ENCODE measurements at regions not wholly inside any gene's neighbourhood (a gene's known extent, or its start where the extent isn't known, plus 50 kb on each side); places are given as distances from the start of the nearest gene placed in this dataset.

- DNase-seq (no peak), FAIRE-seq (no peak)
- Histone ChIP-seq H3K27me3 (ENCODE audit: control insufficient read depth, insufficient read depth, low read length) (no peaks in the 10 kb centered on the region), H3K9me3 (ENCODE audit: control insufficient read depth in 2 of 3, insufficient read depth in 1 of 3, low read length in 3 of 3) (no peaks in the 10 kb centered on the region), H3K4me1 (ENCODE audit: control insufficient read depth in 2 of 3, insufficient read depth in 2 of 3, low read depth in 1 of 3, low read length in 3 of 3) (no peaks in the 10 kb centered on the region), H3K4me3 (ENCODE audit: low read length in 3 of 3) (no peak overlapping the region), H3K27ac (ENCODE audit: low read depth in 2 of 2, low read length in 2 of 2) (no peak overlapping the region), H3K9ac (ENCODE audit: low read length in 3 of 3) (no peak overlapping the region), H3K36me3 (ENCODE audit: control insufficient read depth in 2 of 3, insufficient read depth in 3 of 3, low read length in 3 of 3) (no peaks in the 10 kb centered on the region)
- TF ChIP-seq, protein P1, sequence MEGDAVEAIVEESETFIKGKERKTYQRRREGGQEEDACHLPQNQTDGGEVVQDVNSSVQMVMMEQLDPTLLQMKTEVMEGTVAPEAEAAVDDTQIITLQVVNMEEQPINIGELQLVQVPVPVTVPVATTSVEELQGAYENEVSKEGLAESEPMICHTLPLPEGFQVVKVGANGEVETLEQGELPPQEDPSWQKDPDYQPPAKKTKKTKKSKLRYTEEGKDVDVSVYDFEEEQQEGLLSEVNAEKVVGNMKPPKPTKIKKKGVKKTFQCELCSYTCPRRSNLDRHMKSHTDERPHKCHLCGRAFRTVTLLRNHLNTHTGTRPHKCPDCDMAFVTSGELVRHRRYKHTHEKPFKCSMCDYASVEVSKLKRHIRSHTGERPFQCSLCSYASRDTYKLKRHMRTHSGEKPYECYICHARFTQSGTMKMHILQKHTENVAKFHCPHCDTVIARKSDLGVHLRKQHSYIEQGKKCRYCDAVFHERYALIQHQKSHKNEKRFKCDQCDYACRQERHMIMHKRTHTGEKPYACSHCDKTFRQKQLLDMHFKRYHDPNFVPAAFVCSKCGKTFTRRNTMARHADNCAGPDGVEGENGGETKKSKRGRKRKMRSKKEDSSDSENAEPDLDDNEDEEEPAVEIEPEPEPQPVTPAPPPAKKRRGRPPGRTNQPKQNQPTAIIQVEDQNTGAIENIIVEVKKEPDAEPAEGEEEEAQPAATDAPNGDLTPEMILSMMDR (IDR thresholded peaks at IDR 0.05; ENCODE audit: borderline replicate concordance, extremely low read depth, insufficient read depth): no peak
- intact Hi-C loops (cut with DNase I): no loop called here
These were observed 938.5 kb downstream of the TBC1D32 start for GRCh38 chr6:120395784-120396183.

DNA sequence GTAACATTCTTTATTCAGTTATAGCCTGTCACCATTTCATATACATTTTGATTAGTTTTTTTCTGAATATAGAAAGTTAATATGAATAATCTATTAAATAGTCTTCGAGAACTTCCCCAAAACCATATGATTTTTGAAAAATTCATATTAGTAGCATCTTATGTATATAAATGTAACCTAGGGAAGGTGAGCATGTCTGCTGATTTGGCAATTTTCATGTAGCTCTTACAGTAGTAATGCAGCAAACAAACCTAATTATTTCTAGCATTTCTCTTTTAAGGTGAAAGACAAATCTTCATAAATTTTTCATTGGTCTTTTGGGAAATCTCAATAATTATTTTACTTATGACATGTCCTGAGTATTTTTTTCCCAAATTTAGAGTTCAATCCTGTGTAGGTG lies 939.0 kb downstream of the TBC1D32 start:
- FAIRE-seq: no peak
- intact Hi-C loops (cut with DNase I): no loop called here
- DNase-seq: no peak
- H3K36me3 ChIP-seq (ENCODE audit: control insufficient read depth in 2 of 3, insufficient read depth in 3 of 3, low read length in 3 of 3): no peaks in the 10 kb centered on the region
- no peaks in the 10 kb centered on the region for H3K27me3 ChIP-seq (ENCODE audit: control insufficient read depth, insufficient read depth, low read length)
- H3K9me3 ChIP-seq (ENCODE audit: control insufficient read depth in 2 of 3, insufficient read depth in 1 of 3, low read length in 3 of 3): no peaks in the 10 kb centered on the region
- no peaks in the 10 kb centered on the region for H3K4me1 ChIP-seq (ENCODE audit: control insufficient read depth in 2 of 3, insufficient read depth in 2 of 3, low read depth in 1 of 3, low read length in 3 of 3)
- H3K4me3 ChIP-seq (ENCODE audit: low read length in 3 of 3): no peak overlapping the region
- no peak overlapping the region for H3K9ac ChIP-seq (ENCODE audit: low read length in 3 of 3)
- TF ChIP-seq, protein P1 (IDR thresholded peaks at IDR 0.05; ENCODE audit: borderline replicate concordance, extremely low read depth, insufficient read depth): no peak
- no peak overlapping the region for H3K27ac ChIP-seq (ENCODE audit: low read depth in 2 of 2, low read length in 2 of 2)

DNA sequence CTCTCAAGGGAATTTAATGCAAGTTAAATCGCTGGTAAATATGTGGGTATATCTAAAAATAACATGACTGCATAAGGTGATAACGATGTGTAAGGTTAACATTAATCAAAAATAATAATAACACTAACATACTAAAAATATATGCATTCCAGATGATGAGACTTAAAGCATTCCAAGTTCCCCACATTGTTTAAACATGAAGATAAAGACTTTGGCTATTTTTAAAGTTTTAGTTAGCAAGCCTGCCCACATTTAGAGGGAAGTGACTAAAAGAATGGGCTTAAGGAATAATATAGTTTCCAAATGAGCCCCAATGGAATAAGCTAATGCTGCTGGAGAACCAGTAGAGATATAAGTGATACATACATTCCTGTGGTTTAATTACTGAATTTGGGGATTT lies 941.3 kb downstream of the TBC1D32 start:
- no peak for DNase-seq
- no peak overlapping the region for H3K9ac ChIP-seq (ENCODE audit: low read length in 3 of 3)
- intact Hi-C loops (cut with DNase I): no loop called here
- H3K9me3 ChIP-seq (ENCODE audit: control insufficient read depth in 2 of 3, insufficient read depth in 1 of 3, low read length in 3 of 3): no peaks in the 10 kb centered on the region
- no peaks in the 10 kb centered on the region for H3K27me3 ChIP-seq (ENCODE audit: control insufficient read depth, insufficient read depth, low read length)
- no peak overlapping the region for H3K27ac ChIP-seq (ENCODE audit: low read depth in 2 of 2, low read length in 2 of 2)
- no peaks in the 10 kb centered on the region for H3K4me1 ChIP-seq (ENCODE audit: control insufficient read depth in 2 of 3, insufficient read depth in 2 of 3, low read depth in 1 of 3, low read length in 3 of 3)
- TF ChIP-seq, protein P1 (IDR thresholded peaks at IDR 0.05; ENCODE audit: borderline replicate concordance, extremely low read depth, insufficient read depth): no peak
- FAIRE-seq: no peak
- no peaks in the 10 kb centered on the region for H3K36me3 ChIP-seq (ENCODE audit: control insufficient read depth in 2 of 3, insufficient read depth in 3 of 3, low read length in 3 of 3)
- no peak overlapping the region for H3K4me3 ChIP-seq (ENCODE audit: low read length in 3 of 3)

DNA sequence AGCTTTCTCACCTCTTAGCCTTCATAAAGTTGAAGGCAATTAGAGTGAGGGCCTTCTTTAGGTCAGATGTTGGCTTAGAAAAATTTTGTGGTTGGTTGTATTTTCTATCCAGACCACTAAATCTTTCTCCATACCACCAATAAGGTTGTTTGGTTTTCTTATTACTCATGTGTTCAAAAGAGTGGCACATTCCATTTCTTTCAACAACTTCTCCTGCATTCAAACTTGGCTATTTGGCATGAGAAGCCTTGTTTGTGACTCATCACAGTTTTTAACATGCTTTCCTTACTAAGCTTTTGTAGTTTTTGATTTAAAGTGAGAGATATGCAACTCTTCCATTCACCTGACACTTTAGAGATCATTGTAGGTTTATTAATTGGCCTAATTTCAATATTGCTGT lies 949.6 kb downstream of the TBC1D32 start:
- no peak overlapping the region for H3K9ac ChIP-seq (ENCODE audit: low read length in 3 of 3)
- H3K27ac ChIP-seq (ENCODE audit: low read depth in 2 of 2, low read length in 2 of 2): no peak overlapping the region
- no peaks in the 10 kb centered on the region for H3K4me1 ChIP-seq (ENCODE audit: control insufficient read depth in 2 of 3, insufficient read depth in 2 of 3, low read depth in 1 of 3, low read length in 3 of 3)
- intact Hi-C loops (cut with DNase I): no loop called here
- H3K9me3 ChIP-seq (ENCODE audit: control insufficient read depth in 2 of 3, insufficient read depth in 1 of 3, low read length in 3 of 3): no peaks in the 10 kb centered on the region
- TF ChIP-seq, protein P1 (IDR thresholded peaks at IDR 0.05; ENCODE audit: borderline replicate concordance, extremely low read depth, insufficient read depth): no peak
- DNase-seq (no peak), FAIRE-seq (no peak)
- H3K27me3 ChIP-seq (ENCODE audit: control insufficient read depth, insufficient read depth, low read length): no peaks in the 10 kb centered on the region
- no peaks in the 10 kb centered on the region for H3K36me3 ChIP-seq (ENCODE audit: control insufficient read depth in 2 of 3, insufficient read depth in 3 of 3, low read length in 3 of 3)
- no peak overlapping the region for H3K4me3 ChIP-seq (ENCODE audit: low read length in 3 of 3)

All from kidney (tissue), 13 donors.